HG03439 (cell line): ENCODE measurements at regions not wholly inside any gene's neighbourhood (a gene's known extent, or its start where the extent isn't known, plus 50 kb on each side); places are given as distances from the start of the nearest gene placed in this dataset.

ENCODE experiments used
- ATAC-seq: cut with Tn5 transposase; IDR thresholded peaks from one replicate; pipeline ENCODE4 v1.9.1; 2021; ENCODE audit warnings: mild to moderate bottlenecking, moderate library complexity; ENCODE audit not compliant: unreplicated experiment

DNA sequence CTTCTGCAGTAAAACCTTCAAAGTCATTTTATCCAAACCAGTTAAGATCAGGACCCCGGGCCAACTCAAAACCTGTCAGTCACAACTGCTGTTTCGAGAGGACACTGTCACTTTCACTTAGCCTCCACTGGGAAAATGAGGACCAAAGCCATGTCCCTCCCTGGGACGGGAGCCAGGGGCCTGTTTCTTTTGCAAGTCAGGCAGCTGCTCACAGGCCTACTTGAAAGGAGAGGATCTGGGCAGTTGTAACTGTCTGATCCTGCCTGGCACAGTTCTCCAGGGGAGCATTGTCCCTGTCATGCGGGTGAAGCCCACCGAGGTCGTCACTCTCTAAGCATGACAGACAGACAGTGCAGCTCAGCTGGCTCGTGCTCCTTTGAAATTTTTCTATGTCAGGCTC, 276.2 kb downstream of the NPIPA8 start:
- ATAC-seq, result no peak

DNA sequence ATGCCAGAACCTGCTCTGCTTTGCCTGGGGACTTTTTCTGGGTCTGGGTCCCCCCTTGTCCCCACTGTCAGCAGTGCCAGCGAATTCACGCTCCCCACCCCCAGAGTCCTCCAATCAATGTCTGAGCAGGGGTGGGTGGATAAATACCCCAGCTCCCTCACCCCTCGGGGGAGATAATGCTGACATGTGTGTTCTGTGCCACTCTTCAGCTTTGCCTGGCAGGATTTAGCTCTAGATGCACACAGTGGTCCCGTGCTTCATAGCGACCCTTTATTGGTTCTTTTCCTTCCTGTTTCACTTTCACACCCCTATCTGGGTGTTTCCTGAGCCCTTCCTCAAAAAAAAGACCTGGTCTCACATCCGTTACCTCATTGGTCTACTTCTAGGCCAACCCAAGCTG, 277.0 kb downstream of the NPIPA8 start:
- ATAC-seq, result no peak

- no peak for ATAC-seq
Observed at GRCh38 chr16:18059089-18059488, 277.4 kb downstream of the NPIPA8 start.

DNA sequence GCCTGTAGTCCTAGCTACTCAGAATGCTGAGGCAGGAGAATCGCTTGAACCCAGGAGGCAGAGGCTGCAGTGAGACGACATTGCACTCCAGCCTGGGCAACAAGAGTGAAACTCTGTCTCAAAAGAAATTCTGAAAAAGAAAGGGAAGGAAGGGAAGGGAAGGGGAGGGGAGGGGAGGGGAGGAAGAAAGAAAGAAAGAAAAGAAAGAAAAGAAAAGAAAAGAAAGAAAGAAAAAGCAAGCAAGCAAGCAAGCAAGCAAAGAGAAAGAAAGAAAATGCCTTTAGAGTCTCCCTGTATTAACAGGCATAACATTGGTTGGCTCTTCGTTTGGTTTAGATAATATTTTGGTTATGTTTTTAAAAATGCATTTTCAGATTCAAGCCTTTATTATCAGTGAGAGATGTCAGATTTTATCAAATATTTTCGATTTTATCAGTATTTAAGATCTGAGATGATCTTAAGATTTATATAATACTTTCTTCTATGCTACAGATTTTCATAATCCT, 281.1 kb downstream of the NPIPA8 start:
- no peak for ATAC-seq

- no peak for ATAC-seq
Observed at GRCh38 chr16:18050777-18051176, 285.8 kb downstream of the NPIPA8 start.

- no peak for ATAC-seq
Observed at GRCh38 chr16:18050234-18050633, 286.3 kb downstream of the NPIPA8 start.

DNA sequence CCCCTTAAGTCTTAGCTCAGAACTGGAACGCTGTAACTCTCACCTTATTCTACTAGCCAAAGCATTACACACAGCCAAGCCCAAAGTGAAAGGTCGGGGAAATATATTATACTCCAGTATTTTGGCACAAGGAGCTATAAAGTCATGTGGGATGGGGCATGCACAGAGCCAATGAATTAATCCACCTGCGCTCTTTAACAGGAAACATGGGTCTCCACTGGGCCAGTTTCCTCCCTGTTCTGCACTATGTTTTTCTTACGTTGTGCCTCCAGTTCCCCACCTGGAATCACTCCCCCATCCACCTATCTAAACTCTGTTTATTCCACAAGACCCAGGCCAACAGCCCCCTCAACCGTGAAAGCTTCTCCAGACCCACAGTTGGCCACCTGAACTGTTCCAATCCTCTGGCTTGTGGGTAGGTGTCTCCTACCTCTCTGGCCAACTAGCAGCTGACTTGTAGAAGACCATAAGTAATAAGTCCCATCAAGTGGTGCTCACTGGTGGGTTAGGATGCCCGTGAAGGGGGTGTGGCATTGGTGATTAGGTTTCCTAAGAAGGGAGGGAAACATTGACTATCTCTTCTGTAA, 286.9 kb downstream of the NPIPA8 start:
- no peak for ATAC-seq

DNA sequence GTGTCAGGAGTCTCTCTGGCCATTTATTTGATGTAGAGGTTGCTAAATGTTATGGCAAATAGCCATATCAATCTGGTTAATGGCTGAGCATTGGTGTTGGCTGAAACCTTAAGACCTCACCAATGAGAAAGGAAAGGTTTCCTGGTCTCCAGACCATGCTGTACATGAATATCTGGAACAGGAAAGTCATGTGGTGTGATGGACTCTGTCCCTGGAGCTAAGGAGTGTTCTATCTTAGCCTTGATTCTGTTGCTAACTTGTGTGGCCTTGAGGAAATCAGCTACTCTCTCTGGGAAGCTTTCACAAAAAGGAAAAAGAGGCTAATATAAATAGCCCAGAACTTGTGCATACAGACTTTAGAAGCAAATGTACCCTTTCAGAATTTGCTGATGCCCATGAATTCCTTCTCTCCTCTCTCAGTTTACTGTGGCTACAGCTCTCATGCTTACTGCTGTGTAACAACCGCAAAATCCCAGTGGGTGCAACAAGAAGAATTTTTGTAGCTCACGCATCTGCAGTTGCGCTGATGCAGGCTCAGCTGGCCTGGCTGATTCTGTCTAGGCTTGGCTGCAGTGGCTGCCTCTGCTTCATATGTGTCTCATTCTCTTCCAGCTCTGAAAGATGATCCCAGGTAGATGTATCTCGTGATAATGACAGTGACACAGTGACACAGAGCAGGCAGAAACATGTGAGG, 287.5 kb downstream of the NPIPA8 start:
- no peak for ATAC-seq

DNA sequence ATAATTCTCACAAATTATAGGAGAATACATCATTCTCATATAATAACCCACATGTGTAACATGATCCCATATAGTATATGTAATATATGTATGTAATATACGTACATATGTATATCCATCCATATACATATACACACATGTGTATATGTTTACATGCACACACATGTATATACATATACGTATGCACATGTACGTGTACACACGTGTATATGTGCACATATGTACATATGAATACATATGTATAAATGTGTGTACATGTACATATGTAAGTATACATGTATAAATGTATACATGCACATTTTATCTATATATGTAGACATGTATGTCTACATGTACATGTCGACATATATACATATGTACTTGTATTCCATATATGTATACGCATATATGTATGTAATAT, 288.8 kb downstream of the NPIPA8 start:
- no peak for ATAC-seq

DNA sequence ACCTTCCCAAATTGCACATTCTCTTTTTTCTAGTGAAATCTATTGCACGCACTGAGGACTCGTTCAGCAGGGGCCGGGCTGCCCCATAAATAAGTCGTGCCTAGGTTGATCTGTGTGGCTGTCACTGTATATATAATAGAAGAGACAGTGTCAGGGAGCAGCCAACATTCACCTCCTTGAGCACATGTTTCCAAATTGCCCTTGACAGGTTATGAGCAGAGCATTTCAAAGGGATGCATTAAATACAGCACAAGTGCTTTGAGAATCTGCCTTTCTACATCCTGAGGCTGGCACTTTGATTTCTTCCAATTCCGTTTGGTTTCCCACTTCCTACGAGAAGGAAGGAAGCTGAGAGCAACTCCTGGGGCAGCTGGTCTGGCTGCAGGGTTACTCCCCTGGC, 291.2 kb downstream of the NPIPA8 start:
- ATAC-seq, result no peak

DNA sequence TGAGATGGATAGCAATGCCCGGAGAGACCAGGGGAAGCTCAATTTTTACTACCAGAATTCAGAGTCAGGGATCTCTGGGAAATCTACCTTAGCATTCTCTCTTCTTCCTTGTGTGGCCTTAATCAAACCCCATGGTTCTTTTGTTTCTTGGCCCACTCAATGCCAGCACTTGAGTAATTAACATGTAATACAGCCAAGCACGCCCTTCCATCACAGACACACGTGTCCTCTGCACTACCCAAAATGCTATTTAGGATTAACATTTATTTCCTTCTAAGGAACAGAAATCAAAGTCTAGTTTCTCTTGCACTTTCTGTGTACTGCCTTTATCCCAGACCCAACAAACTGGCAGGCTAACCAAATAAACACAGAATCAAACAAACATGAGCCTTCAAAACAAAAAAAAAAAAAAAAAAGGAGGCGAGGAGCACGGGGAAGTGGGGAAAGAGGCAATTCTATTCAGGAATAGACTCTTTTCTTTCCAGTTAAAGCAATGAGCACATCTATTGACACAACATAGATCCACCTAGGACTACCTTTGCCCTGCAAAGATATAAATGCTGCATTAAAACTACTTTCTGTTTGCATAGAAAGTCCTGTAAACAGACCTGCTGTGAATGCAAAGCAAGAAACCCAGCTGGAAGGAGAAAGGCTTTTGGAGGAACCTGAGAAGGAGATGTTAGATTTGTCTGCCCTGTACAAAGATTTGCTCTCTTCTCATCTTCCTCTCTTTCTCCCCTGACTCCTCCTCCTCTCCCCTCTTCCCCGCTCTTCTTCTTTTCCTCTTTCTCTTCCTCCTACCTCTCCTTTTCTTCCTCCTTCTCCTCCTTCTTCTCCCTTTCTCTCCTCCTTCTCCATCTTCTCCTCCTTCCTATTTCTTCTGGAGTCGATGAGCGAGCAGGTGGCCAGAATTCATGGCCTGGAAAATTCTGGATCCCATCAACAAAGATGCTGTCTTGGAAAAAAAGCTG, 294.4 kb downstream of the NPIPA8 start:
- no peak for ATAC-seq

DNA sequence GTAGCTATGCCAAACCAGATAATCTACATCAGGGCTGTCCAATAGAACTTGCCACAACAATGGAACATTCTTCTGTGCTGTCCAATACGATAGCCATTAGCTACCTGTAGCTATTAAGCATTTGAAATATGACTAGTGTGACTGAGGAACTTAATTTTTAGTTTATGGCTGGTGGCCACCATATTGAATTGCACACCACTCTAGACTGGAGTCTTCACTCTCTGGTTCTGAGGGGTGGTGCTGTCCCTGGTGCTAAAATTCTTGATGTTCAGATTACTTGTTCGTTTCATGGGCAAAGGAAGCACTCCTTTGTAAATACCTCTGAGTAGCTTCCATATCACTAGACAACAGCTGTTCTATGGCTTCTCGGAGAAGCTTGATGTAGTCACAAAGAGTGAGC, 296.6 kb downstream of the NPIPA8 start:
- ATAC-seq, result no peak

- no peak for ATAC-seq
Observed at GRCh38 chr16:18037051-18037450, 299.5 kb downstream of the NPIPA8 start.

DNA sequence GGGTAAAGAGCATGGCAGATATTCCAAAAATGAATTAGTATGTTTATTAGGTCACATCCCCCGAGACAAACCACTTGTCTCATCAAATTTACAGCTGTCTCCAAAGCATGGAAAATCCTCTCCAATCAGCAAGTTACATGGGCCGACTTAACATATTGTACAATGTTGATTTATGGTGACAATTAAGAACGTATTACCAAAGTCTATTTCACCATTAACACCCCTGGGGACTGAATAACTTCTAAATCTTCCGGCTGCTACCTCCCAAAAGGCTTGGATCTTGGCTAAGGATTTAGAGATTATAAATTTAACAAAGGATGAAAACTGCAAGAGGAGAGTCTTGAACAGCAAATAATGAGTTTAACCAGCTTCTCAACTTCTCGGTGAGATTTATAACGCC, 311.9 kb downstream of the NPIPA8 start:
- ATAC-seq, result no peak

- ATAC-seq, result no peak
Observed at GRCh38 chr16:18018376-18018775, 318.2 kb downstream of the NPIPA8 start.

DNA sequence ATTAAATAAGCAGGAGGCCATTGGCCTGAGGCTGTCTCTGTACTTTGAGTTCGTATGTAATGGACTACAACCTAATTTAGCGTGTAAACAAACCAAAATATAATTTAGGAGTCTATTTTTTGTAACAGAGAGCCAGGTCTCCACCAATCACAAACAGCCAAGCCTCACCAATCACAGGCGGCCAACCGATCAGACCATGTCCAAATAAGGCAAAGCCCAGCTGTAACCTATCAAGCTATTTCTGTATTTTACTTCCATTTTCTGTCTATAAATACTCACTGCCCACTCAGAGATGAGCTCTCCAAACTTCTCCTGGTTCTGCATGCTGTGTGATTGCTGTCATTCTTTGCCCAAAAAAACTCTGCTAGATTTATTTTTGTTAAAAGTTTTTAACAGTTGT, 322.7 kb downstream of the NPIPA8 start:
- ATAC-seq, result no peak

DNA sequence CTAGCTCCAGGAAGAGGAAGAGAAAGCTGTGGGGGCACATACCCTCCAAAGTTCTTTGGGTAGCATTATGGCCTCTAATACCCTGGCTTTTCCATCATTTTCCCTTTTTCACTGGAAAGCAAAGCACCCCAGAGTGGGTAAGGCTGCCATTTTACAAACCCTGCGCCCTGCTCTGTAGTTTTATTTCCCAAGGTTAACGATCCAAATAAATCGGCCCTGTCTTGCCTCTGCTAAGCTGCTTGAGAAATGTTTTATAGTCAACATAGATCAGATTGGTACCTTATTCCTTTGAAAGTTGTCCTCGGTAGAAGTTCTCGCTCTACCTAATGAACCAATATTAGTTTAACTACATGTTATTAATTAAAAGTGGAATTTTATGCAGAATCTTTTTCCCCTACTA, 328.2 kb downstream of the NPIPA8 start:
- no peak for ATAC-seq

DNA sequence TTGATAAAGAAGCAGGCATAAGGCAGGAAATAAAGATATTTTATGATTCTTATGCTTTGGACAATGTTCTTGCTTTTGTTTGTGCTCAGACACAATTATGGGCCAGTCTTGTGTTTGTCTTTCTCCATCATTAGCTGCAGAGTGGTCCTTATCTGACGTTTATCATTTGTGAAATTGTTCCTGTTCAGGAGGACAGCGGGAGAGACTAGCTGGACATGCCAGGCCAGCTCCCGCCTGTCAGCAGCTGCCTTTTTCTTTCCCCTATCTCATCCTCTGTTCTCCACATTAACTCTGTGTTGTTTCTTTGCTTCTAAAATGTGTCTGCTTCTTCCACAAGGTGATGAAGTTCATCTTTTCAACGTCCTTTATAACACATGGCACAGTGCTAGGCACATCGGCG, 333.5 kb downstream of the NPIPA8 start:
- ATAC-seq, result no peak

DNA sequence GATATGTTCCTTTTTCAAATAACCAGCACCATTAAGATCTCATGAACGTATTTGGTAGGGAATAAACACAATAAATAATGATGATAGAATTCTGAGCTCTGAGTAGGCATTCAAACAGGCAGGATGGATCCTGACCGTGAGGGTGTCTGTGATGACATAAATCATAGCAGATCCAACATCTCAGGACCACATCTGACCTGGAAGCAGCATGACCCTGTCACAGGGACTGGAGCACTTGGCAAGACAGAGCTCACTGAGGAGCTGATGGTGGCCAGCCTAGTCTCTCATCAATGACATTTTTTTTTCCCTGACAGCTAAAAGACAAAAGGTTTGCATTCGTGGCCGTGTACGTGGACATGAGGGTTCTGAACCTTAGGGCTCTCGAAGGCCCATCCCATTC, 337.5 kb downstream of the NPIPA8 start:
- ATAC-seq, result no peak

DNA sequence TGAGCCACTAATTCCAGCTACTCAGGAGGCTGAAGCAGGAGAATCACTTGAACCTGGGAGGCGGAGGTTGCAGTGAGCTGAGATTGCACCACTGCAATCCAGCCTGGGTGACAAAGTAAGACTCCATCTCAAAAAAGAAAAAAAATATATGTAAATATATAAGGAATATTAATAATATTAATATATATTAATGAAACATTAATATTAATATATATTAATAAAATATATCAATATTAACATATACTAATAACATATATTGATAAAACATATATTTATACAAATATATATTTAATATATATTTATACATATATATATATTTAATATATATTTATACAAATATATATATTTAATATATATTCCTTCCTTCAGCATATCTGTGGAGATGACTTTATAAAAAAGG, 338.0 kb downstream of the NPIPA8 start:
- no peak for ATAC-seq

DNA sequence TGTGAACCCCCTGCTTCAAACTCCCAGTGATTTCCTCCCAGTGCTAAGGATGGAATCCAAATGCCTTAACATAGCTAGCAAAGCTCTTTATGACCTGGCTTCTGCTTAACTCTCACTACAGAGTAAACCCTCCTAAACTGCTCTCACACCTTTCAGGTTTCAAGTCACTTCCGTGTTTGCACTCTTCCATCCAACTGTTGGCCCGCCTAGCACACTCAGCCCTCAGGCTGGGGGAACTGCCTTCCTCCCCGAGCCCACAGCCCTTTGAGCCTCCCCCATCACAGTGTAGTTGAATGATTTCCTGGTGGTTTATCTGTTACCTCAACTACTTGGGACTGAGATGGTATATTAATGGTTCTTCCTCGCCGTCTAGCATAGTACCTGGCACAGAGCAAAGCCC, 342.5 kb downstream of the NPIPA8 start:
- ATAC-seq, result no peak

DNA sequence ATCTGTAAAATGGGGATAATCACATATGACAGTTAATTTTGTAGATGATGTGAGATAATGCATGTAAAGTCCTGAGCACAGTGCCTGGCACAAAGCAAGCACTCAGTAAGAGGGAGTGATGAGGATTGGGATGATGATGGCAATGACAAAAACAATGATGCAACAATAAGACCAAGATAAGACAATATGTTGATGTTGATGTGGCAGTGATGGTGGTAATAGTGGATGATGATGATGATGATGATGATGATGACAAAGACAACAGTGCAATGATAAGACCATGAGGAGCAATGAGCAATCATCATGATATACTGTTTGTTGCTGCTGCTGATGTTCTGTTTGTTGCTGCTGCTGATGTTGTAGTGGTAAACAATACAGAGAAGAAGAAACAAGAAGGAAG, 344.1 kb downstream of the NPIPA8 start:
- no peak for ATAC-seq
